GM06990 (cell line): ENCODE measurements at regions not wholly inside any gene's neighbourhood (a gene's known extent, or its start where the extent isn't known, plus 50 kb on each side); places are given as distances from the start of the nearest gene placed in this dataset.
"Not testable (repeated sequence)": the region's sequence is repeated elsewhere in the genome, so short reads cannot be mapped to it uniquely, and the experiment has no call there.

ENCODE experiments used
- DNase-seq: peaks from one replicate; pipeline ENCODE4 v3.0.0-alpha.2; 2011; ENCODE audit not compliant: insufficient read length; ENCODE audit errors: extremely low read depth
- H3K27me3 ChIP-seq: replicated peaks from 2 replicates; pipeline ENCODE4 v1.6.0; 2011; ENCODE audit warnings: low read length; ENCODE audit not compliant: control insufficient read depth, insufficient read depth
- H3K36me3 ChIP-seq: 2 replicates; pipeline ENCODE4 v1.5.1; 2011; ENCODE audit warnings: low read length; ENCODE audit not compliant: control insufficient read depth, insufficient read depth
- H3K4me3 ChIP-seq: replicated peaks from 2 replicates; pipeline ENCODE4 v1.5.1; 2011; ENCODE audit warnings: low read depth, mild to moderate bottlenecking, control low read depth, low read length
- TF ChIP-seq, protein P1 (sequence below): IDR thresholded peaks from 2 replicates; pipeline ENCODE4 v1.5.1; 2011; ENCODE audit warnings: low read length, control low read depth, mild to moderate bottlenecking, inconsistent platforms; ENCODE audit not compliant: insufficient read depth, poor library complexity, severe bottlenecking

DNA sequence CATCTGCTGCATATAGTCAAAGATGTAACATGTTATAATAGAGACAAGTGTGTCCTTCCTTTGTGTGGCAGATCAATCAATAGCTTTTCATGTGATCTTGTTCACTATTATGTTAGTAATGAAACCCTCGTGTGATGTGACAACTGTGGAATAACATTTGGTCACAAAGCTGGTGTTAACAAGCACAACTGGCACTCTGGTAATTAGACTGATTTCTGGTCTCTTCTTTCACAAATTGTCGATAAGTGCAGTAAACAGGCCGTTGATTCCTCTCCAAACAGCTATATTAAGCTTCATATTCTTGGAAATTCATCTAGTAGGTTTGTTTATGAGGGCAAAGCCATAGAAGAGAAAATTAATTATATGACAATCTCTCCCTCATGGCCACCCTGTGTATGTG is 616.7 kb upstream of the PTBP2 start:
- no peak overlapping the region for H3K4me3 ChIP-seq
- TF ChIP-seq, protein P1, sequence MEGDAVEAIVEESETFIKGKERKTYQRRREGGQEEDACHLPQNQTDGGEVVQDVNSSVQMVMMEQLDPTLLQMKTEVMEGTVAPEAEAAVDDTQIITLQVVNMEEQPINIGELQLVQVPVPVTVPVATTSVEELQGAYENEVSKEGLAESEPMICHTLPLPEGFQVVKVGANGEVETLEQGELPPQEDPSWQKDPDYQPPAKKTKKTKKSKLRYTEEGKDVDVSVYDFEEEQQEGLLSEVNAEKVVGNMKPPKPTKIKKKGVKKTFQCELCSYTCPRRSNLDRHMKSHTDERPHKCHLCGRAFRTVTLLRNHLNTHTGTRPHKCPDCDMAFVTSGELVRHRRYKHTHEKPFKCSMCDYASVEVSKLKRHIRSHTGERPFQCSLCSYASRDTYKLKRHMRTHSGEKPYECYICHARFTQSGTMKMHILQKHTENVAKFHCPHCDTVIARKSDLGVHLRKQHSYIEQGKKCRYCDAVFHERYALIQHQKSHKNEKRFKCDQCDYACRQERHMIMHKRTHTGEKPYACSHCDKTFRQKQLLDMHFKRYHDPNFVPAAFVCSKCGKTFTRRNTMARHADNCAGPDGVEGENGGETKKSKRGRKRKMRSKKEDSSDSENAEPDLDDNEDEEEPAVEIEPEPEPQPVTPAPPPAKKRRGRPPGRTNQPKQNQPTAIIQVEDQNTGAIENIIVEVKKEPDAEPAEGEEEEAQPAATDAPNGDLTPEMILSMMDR = no peak
- no peaks in the 10 kb centered on the region for H3K27me3 ChIP-seq
- no peaks in the 10 kb centered on the region for H3K36me3 ChIP-seq
- no peak for DNase-seq

DNA sequence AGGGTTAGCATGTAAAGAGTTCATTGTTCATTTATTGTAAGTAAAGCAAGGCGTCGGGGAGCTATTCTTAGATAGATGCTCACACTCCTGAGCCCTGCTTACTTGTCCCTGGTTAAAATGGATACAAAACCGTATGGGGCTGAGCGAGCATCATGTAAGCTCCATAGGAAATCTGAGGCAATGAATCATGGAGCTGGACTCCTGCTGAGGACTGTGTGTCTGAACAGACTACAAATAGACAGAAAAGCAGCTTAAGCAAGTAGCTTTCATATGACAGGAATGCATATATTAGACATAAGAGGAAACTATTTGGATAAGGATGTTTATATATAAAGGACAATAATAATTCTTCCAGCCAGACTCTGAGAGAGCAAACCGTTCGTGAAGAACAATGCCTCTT is 604.9 kb upstream of the PTBP2 start:
- no peak for DNase-seq
- no peaks in the 10 kb centered on the region for H3K36me3 ChIP-seq
- H3K27me3 ChIP-seq = no peaks in the 10 kb centered on the region
- no peak overlapping the region for H3K4me3 ChIP-seq
- TF ChIP-seq, protein P1 = no peak

DNA sequence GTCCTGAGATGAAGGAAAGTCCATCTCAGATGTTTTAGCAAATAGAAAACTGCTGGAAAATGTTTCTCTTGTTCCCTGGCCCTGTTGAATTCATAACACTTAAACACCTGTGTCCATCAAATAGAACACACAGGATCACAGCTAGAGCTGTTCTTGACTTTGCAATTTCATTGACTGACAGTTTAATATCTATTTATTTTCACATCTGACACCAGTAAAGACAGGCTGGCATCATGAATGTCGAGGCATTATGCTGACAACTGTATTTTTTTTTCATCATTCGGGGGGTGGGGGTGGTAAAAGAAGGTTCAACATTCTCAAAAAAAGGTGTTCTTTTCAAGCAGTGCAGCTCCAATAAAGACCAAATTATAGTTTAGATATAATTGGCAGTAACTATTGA is 591.2 kb upstream of the PTBP2 start:
- Histone ChIP-seq H3K4me3 (no peak overlapping the region), H3K27me3 (no peaks in the 10 kb centered on the region), H3K36me3 (no peaks in the 10 kb centered on the region)
- DNase-seq = no peak
- TF ChIP-seq, protein P1 = no peak

DNA sequence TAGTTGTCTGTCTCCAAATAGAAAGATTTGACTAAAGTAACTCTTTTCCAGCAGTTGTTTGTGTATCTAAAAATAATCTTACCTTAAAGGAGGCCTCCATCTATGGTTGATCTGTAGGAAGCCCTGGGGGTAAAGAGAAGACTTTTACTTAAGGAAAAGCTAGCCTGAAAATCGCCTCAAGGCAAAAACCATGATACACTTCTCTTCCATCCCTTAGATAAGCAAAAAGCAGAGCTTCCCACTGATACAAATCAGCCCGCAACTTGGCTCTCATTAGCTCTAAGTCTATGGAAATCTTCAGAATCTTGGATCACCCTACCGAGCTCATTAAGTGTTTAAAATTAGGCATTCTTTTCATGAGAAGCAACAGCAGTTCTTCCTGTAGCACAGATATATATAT is 576.9 kb upstream of the PTBP2 start:
- Histone ChIP-seq H3K36me3 (no peaks in the 10 kb centered on the region), H3K27me3 (no peaks in the 10 kb centered on the region), H3K4me3 (no peak overlapping the region)
- TF ChIP-seq, protein P1 = no peak
- no peak for DNase-seq

DNA sequence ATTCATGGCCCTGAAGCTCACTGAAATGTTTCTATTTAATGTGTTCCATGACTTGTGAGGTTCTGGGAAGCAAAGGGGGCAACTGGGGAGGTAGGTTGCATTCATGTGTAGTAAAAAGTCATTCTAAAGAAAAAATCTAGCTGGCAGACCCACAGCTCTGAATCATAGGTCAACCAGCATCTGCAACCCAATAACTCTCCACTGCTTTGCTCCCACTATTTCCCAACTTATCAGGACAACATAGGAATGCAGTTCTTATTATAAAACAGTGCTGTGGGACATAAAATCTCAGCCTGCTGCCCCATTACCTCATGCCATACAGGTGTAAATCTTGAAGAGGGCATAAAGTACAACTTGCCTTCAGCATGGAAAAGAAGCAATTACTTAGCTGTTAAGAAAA is 576.1 kb upstream of the PTBP2 start:
- DNase-seq = no peak
- no peak overlapping the region for H3K4me3 ChIP-seq
- H3K27me3 ChIP-seq = no peaks in the 10 kb centered on the region
- no peaks in the 10 kb centered on the region for H3K36me3 ChIP-seq
- TF ChIP-seq, protein P1 = no peak

DNA sequence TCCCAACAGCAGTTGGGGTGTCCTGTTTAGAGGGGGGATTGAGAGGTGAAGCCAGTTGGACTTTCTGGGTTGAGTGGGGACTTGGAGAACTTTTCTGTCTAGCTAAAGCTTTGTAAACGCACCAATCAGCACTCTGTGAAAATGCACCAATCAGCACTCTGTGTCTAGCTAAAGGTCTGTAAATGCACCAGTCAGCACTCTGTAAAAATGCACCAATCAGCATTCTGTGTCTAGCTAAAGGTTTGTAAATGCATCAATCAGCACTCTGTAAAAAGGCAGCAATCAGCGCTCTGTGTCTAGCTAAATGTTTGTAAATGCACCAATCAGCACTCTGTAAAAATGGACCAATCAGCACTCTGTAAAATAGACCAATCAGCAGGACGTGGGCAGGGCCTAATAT is 568.6 kb upstream of the PTBP2 start:
- not testable (repeated sequence) for H3K4me3 ChIP-seq, DNase-seq, H3K27me3 ChIP-seq, H3K36me3 ChIP-seq
